MCF 10A (cell line): ENCODE measurements at regions not wholly inside any gene's neighbourhood (a gene's known extent, or its start where the extent isn't known, plus 50 kb on each side); places are given as distances from the start of the nearest gene placed in this dataset.

Experiments
- BruUV-seq: library from RNA; stranded (reverse); fragments of 400-500 nt; replicated peaks from 2 replicates; lab custom pipeline; 2021; lab: Mats Ljungman, UMichigan
- CTCF ChIA-PET: fragments of 300-600 bp; sonication (Branson Sonifier 250); formaldehyde crosslinking; extraction: SDS; loops from one replicate; lab custom pipeline; 2021; ENCODE audit warnings: antibody characterized with exemption, inconsistent platforms; lab: Yijun Ruan, JAX
- POLR2A ChIA-PET: fragments of 300-600, 350-650 bp; sonication (Branson Sonifier 250); formaldehyde crosslinking; extraction: SDS; loops from one replicate; lab custom pipeline; 2020; ENCODE audit warnings: antibody characterized with exemption, inconsistent platforms; lab: Yijun Ruan, JAX
- DNase-seq: peaks from one replicate; pipeline ENCODE4 v3.0.0-alpha.2; 2018; ENCODE audit not compliant: unreplicated experiment
- H3K27ac Mint-ChIP-seq: one replicate; pipeline ENCODE4 v1.8.0; 2022; ENCODE audit warnings: mild to moderate bottlenecking, low read depth, mixed read lengths; ENCODE audit not compliant: unreplicated experiment
- H3K27me3 Mint-ChIP-seq: one replicate; pipeline ENCODE4 v1.8.0; 2022; ENCODE audit warnings: mixed read lengths; ENCODE audit not compliant: insufficient read depth, unreplicated experiment
- H3K36me3 Mint-ChIP-seq: one replicate; pipeline ENCODE4 v1.8.0; 2022; ENCODE audit warnings: mild to moderate bottlenecking, moderate library complexity, mixed read lengths; ENCODE audit not compliant: insufficient read depth, unreplicated experiment
- H3K4me1 Mint-ChIP-seq: one replicate; pipeline ENCODE4 v1.8.0; 2022; ENCODE audit warnings: mixed read lengths; ENCODE audit not compliant: insufficient read depth, unreplicated experiment
- H3K4me3 Mint-ChIP-seq: one replicate; pipeline ENCODE4 v1.8.0; 2022; ENCODE audit warnings: mild to moderate bottlenecking, moderate library complexity, mixed read lengths; ENCODE audit not compliant: unreplicated experiment
- H3K9me3 Mint-ChIP-seq: one replicate; pipeline ENCODE4 v1.8.0; 2022; ENCODE audit warnings: mixed read lengths; ENCODE audit not compliant: unreplicated experiment
- CTCF ChIP-seq: fragments of 200-600 bp; IDR thresholded peaks from one replicate; pipeline ENCODE4 v1.8.0; 2022; ENCODE audit warnings: antibody characterized with exemption, mild to moderate bottlenecking; ENCODE audit not compliant: unreplicated experiment
- intact Hi-C: fragments of 100-400 bp; cut with micrococcal nuclease; formaldehyde crosslinking; loops from 2 replicates; pipeline ENCODE4 v1.14.1; 2022

GRCh38 chr18:52060607-52061304 lies 279.2 kb upstream of the DCC start:
- DNase-seq, result no peak
- POLR2A ChIA-PET, result interaction anchor here (0.7 kb wide), 2 partner anchors 388 to 821 kb away, joined by 3 read pairs; no protein-coding TSS in a partner anchor
- Mint-ChIP-seq H3K36me3 (no peaks in the 10 kb centered on the region), H3K9me3 (no peaks in the 10 kb centered on the region), H3K27ac (no peak overlapping the region), H3K27me3 (no peaks in the 10 kb centered on the region), H3K4me3 (no peak overlapping the region), H3K4me1 (no peaks in the 10 kb centered on the region)
- BruUV-seq, result no TSS peak
- intact Hi-C loops, result no loop called here
- CTCF ChIA-PET, result interaction anchor here (0.6 kb wide), 1 partner anchor 227 kb away, joined by 3 read pairs; no protein-coding TSS in a partner anchor
- TF ChIP-seq CTCF, result no peak

GRCh38 chr18:52063923-52064322 lies 276.1 kb upstream of the DCC start:
- Mint-ChIP-seq H3K27me3 (no peaks in the 10 kb centered on the region), H3K36me3 (no peaks in the 10 kb centered on the region), H3K27ac (no peak overlapping the region), H3K9me3 (no peaks in the 10 kb centered on the region), H3K4me3 (no peak overlapping the region), H3K4me1 (no peaks in the 10 kb centered on the region)
- ChIA-PET CTCF (no interaction called here), POLR2A (interaction anchor here (0.6 kb wide), 1 partner anchor 19 kb away, joined by 3 read pairs; no protein-coding TSS in a partner anchor)
- no peak for TF ChIP-seq CTCF
- intact Hi-C loops, result no loop called here
- DNase-seq, result no peak
- BruUV-seq, result no TSS peak

GRCh38 chr18:52069201-52069600 lies 270.8 kb upstream of the DCC start:
- Mint-ChIP-seq H3K27me3 (no peaks in the 10 kb centered on the region), H3K9me3 (no peaks in the 10 kb centered on the region), H3K27ac (no peak overlapping the region), H3K4me1 (no peaks in the 10 kb centered on the region), H3K36me3 (no peaks in the 10 kb centered on the region), H3K4me3 (no peak overlapping the region)
- POLR2A ChIA-PET, result no interaction called here
- intact Hi-C loops, result no loop called here
- no peak for TF ChIP-seq CTCF
- DNase-seq, result no peak
- CTCF ChIA-PET, result no interaction called here
- BruUV-seq, result no TSS peak

- H3K36me3 Mint-ChIP-seq, result no peaks in the 10 kb centered on the region
- no peaks in the 10 kb centered on the region for H3K27me3 Mint-ChIP-seq
- no TSS peak for BruUV-seq
- no peaks in the 10 kb centered on the region for H3K9me3 Mint-ChIP-seq
- ChIA-PET CTCF (no interaction called here), POLR2A (no interaction called here)
- H3K4me1 Mint-ChIP-seq, result no peaks in the 10 kb centered on the region
- no peak for DNase-seq
- no peak overlapping the region for H3K4me3 Mint-ChIP-seq
- intact Hi-C loops, result no loop called here
- no peak for TF ChIP-seq CTCF
- no peak overlapping the region for H3K27ac Mint-ChIP-seq
Observed at GRCh38 chr18:52070291-52070756, 269.7 kb upstream of the DCC start.
